Inflammatory macrophage treated with lipopolysaccharide for 1 hour (primary cell): ENCODE measurements at regions not wholly inside any gene's neighbourhood (a gene's known extent, or its start where the extent isn't known, plus 50 kb on each side); places are given as distances from the start of the nearest gene placed in this dataset.

Experiments used
- DNase-seq, 2 donors: peaks; one replicate each; pipeline ENCODE4 v3.0.0-alpha.2; 2020 to 2022

GRCh38 chr5:165152058-165152457 lies 1646.6 kb downstream of the MAT2B start:
- DNase-seq: no peak

DNA sequence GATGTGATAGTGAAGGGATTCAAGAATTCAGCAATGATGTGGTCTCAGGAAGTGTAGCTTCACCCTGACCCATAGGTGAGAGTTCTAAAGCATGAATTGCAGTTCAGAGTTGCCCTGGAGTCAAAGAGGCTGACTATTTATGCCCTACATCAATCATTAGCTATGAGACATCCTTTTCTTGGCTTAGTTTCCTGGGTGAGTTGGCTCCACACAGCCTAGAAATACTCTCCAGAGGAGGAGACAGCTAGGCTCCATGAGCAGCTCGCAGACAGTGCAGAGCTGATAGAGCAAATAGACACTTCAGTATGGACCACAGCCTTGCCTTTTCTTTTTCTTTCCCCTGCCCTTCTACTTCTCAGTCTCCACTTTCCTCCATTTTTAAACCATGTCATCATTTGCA lies 1651.8 kb downstream of the MAT2B start:
- no peak for DNase-seq

- DNase-seq: no peak
These were observed 1655.8 kb downstream of the MAT2B start for GRCh38 chr5:165161204-165161603.

DNA sequence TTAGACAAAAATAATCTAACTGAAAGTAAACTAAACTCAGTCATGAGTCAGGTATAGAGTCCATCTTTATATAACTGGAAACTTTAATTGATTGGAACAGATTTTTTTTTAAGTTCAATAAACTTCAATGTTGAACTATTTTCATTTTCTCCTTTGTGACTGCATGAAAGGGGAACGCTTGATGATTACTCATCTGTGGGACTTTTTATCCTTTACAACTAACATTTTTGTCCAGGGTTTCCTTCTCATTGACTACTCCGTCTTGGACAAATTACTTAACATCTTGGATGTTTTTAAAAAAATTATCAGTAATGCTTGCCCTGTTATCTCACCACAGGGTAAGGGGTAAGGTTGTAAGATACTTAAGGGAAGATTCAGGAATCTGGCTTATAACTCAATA lies 1658.4 kb downstream of the MAT2B start:
- peak; percentile 2 to 8 for DNase-seq

DNA sequence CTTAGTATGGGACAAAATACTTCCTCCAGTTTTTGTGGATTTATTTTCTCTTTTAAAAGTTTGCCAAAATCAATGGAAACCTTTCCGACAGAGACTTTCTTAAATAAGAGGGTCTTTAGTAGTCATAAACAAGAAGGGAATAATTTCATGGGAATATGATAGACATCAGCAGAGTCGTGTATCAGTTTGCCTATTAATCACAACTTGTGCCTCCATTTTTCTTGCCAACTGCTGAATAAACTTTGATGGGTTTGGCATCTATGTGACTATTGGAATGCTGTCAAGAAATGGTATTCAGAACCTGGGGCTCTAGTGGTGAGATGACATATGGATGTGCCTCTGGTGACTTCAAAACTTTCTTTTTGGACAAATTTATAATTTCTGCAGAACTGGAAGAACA lies 1668.2 kb downstream of the MAT2B start:
- no peak for DNase-seq

GRCh38 chr5:165175041-165175440 lies 1669.6 kb downstream of the MAT2B start:
- no peak for DNase-seq

GRCh38 chr5:165184183-165184582 lies 1678.8 kb downstream of the MAT2B start:
- DNase-seq: no peak

DNA sequence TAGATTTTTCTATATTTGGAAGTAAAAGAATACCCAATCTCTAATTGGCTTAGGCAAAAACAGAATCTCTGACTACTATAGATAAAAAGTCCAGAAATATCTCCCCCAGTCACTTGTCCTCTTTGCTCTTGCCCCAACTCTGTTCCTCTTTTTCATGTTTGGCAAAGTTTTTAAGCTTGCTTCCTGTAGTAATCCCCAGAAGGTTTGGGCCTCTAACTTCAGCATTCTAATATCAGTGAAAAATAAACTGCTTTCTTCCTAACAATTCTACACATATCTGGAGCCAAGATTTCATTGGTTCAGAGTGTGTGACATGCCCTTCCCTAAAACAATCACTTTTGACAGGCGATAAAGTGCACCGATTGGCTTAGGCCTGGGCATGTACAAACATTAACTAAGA lies 1680.3 kb downstream of the MAT2B start:
- peak; percentile 23 to 31 for DNase-seq

GRCh38 chr5:165187815-165188214 lies 1682.4 kb downstream of the MAT2B start:
- peak in 1 of 2 donors; percentile 9 for DNase-seq

- peak; percentile 82 to 89 for DNase-seq
These were observed 1683.2 kb downstream of the MAT2B start for GRCh38 chr5:165188556-165189175.

GRCh38 chr5:165196961-165197360 lies 1691.5 kb downstream of the MAT2B start:
- no peak for DNase-seq

DNA sequence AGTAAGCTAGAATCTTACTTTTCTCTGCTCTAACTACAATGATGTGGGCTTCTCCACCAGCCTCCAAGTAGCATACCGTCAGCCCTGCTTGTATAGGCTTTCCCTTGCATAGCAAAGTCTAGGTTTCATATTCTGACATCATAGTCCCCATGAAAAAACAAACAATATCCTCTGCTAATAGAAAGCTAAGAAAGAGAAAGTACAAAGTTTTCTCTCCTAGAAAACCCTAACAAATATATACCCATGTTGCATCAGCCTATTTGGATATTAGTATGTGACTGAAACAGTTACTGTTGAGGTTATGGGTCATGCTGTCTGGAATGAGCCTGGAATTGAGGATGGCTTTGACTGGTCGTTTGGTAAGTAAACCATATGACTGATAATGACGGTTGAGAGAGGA lies 1696.0 kb downstream of the MAT2B start:
- DNase-seq: peak in 1 of 2 donors; percentile 19

- peak; percentile 33 to 43 for DNase-seq
These were observed 1696.5 kb downstream of the MAT2B start for GRCh38 chr5:165201771-165202518.

DNA sequence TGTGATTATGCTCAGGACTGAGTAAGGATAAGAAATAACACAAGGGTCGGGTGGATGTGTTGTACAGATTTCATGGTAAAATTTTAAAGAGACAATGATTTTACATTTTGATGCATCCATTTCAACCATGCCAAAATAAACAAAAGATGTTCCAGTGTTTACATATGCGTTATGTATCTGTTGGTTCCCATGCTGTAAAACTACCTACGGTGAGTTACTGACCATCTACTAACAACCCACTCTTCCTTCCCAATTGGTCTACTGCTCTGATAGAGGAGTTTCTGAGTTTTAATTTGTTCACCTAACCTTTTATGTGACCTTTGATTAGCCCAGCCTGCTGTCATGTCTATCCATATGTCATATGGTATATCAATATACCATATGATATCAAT lies 1697.1 kb downstream of the MAT2B start:
- no peak for DNase-seq

- DNase-seq: peak; percentile 16 to 80
These were observed 1703.8 kb downstream of the MAT2B start for GRCh38 chr5:165209101-165209727.

GRCh38 chr5:165224366-165225045 lies 1719.1 kb downstream of the MAT2B start:
- no peak for DNase-seq

DNA sequence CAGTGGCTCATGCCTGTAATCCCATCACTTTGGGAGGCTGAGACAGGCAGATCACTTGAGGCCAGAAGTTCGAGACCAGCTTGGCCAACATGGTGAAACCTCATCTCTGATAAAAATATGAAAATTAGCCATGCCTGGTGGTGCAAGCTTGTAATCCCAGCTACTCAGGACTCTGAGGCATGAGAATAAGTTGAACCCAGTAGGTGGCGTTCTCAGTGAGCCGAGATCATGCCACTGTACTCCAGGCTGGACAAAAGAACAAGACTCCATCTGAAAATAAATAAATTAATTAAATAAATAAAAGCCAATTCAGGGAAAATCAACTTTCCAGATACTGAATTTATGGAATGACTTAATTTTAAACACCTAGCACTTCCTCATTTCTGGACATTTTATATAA lies 1722.1 kb downstream of the MAT2B start:
- no peak for DNase-seq

DNA sequence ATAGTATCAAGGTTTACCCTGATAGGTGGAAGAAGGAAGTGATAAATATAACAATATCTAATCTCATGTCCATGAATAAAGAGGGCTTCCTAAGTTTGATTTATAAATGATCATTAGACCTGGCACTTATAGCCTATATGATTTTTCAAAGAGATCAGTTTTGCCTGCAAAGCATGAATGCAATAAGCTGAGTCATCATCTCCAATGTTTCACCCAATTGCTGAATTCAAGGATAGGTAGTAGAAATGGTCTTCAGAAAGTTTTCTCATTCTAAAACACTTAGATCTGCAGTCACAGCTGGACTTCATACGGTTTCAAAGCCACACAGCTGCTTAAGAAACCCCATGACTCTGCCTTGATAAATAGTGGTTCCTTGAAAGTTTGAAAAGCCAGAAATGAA lies 1722.8 kb downstream of the MAT2B start:
- DNase-seq: no peak

DNA sequence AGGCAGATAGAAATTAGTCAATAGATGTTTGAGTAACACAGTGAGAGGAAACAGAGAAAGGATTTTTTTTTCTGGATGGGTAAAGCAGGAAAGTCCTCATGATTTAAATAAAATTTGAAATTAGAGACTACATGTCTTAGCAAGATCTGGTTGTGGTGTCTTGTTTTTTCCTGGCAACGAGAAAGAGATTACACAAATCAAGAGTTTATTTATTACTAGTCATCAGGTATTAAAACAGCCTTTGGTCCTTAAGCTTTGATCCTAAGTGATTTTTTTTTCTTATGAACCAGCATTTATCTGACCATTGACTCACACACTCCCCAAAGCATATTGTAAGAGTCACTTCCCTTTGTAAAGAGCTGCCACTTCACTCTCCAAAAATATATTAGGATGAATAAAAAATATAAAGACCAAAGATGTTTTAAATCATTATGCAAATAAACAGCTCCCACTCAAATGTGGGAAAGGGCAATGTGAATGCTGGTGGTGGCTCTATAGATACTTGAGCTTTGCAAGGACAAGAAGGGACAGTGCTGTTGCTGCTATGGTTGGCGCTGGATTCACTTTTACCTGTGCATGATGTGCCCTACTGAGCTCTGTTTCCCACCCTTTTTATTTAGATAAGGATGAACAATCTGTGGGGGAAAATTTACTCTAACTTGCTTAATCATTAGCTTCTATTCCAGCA lies 1726.5 kb downstream of the MAT2B start:
- DNase-seq: no peak

DNA sequence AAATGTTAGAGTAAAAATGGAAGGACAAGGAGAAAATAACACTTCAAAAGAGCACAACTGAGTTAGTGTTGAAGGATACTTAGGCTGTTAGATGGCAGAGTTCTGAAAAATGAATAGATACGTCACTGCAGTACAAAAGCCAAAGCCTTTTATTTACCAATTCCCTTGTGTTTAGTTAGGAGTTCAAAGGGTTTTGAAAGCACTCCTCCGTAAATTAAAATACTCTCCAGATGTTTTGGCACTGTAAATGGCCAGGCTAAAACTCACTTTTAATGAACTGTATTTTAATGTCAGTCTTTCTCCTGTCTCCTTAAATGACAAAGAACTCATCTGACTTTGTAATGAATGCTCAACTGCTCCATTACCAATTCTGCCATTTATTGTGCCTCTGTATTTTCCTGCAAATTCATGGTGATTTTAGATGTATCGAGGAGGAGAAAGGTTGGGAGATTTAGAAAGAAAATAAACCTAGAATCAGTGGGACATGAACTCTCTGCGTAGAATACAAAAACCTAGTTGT lies 1727.2 kb downstream of the MAT2B start:
- no peak for DNase-seq

DNA sequence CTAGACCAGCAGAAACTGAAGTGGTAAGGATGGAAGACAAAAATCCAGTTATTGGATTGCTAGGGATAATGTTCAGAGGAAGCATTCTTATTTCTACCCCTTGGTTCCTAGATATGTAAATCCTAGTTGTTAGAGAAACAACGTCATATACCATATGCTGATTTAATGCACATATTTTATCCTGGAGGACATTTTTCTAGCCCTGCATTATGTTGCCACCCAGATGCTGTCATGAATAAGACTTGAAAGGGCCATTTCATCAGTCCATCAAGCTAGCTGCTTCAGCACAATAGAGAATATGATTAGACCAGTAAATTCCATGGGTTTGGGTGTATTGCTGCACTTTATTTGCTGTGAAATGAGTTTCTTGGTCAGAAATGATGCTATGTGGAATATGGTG lies 1736.4 kb downstream of the MAT2B start:
- DNase-seq: no peak

DNA sequence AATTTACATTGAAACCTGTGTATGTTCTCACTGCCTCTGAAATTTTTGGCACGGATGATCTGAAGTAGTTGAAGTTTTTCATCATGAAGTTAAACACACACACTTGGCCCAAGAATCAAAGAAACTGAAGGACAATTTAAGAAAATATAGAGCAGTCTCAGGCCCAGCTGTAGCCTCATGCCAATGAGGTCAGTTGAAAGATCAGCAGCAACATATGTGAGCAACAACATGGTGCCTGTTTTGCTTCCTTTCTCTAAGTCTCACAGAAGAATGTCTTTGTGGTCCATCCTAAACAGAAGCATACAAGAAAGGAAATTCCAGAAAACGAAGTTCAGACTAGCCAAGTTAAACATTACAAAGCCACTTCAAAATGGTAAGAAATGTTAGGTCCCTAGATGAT lies 1737.2 kb downstream of the MAT2B start:
- DNase-seq: no peak

GRCh38 chr5:165244407-165244806 lies 1739.0 kb downstream of the MAT2B start:
- DNase-seq: no peak
